ENCODE measurements at regions not wholly inside any gene's neighbourhood (a gene's known extent, or its start where the extent isn't known, plus 50 kb on each side); places are given as distances from the start of the nearest gene placed in this dataset.

- TF ChIP-seq CTCF (optimal IDR thresholded peaks at IDR 0.05 in 1 of 3, IDR thresholded peaks at IDR 0.05 in 1 of 3, conservative IDR thresholded peaks at IDR 0.05 in 1 of 3; ENCODE audit: extremely low read depth in 1 of 3, insufficient read depth in 2 of 3, low read length in 3 of 3) (no peak), EZH2 (IDR thresholded peaks at IDR 0.05; ENCODE audit: low read length) (no peak)
These were observed 85.3 kb upstream of the HIVEP1 start for GRCh38 chr6:11926594-11927407.
